IPS DF 6.9 (cell line): ENCODE measurements at regions not wholly inside any gene's neighbourhood (a gene's known extent, or its start where the extent isn't known, plus 50 kb on each side); places are given as distances from the start of the nearest gene placed in this dataset.

ENCODE experiments used
- DNase-seq: peaks from one replicate; pipeline ENCODE4 v3.0.0-alpha.2; 2013; ENCODE audit warnings: low read depth, low spot score
- H3K27ac ChIP-seq: one replicate; pipeline ENCODE4 v1.5.1; 2013; ENCODE audit warnings: low read length, control low read depth
- H3K27me3 ChIP-seq: 2 replicates; pipeline ENCODE4 v1.6.1; 2013; ENCODE audit warnings: mild to moderate bottlenecking, low read length; ENCODE audit not compliant: control insufficient read depth, insufficient read depth
- H3K36me3 ChIP-seq: 2 replicates; pipeline ENCODE4 v1.6.1; 2013; ENCODE audit warnings: low read length; ENCODE audit not compliant: control insufficient read depth, insufficient read depth
- H3K4me1 ChIP-seq: 2 replicates; pipeline ENCODE4 v1.6.1; 2013; ENCODE audit warnings: low read length; ENCODE audit not compliant: control insufficient read depth, insufficient read depth
- H3K4me3 ChIP-seq: 2 replicates; pipeline ENCODE4 v1.5.1; 2013; ENCODE audit warnings: mild to moderate bottlenecking, low read length
- H3K9me3 ChIP-seq: 2 replicates; pipeline ENCODE4 v1.6.1; 2013; ENCODE audit warnings: low read length, inconsistent platforms; ENCODE audit not compliant: control insufficient read depth, insufficient read depth
- WGBS: extraction: QIAGEN DNeasy Blood & Tissue Kit; methylation state at CpG from one replicate; pipeline ENCODE4 v1.1.7; 2013; ENCODE audit warnings: mixed read lengths, missing lambda C conversion rate; ENCODE audit not compliant: insufficient read length, insufficient coverage; 5-methylcytosine and 5-hydroxymethylcytosine counted together

DNA sequence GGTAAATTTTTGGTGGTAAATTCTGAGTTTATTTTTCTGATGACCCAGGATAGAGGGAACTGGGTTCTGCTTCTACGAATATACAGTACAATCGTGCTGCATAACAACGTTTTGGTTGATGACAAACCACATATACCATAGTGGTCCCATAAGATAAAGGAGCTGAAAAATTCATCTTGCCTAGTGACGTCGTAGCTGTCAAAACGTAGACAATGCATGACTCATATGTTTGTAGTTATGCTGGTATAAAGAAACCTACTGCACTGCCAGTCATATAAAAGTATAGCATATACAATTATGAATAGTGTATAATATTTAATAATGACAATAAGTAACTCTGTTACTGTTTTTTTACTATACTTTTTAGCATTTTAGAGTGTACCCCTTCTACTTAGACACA lies 244.0 kb downstream of the GAS1 start:
- no peak overlapping the region for H3K27ac ChIP-seq
- no peaks in the 10 kb centered on the region for H3K36me3 ChIP-seq
- H3K27me3 ChIP-seq: no peaks in the 10 kb centered on the region
- H3K4me1 ChIP-seq: no peaks in the 10 kb centered on the region
- H3K9me3 ChIP-seq: no peaks in the 10 kb centered on the region
- WGBS: no CpG with 5 or more reads among the region's 6 CpGs
- no peak for DNase-seq
- no peak overlapping the region for H3K4me3 ChIP-seq

DNA sequence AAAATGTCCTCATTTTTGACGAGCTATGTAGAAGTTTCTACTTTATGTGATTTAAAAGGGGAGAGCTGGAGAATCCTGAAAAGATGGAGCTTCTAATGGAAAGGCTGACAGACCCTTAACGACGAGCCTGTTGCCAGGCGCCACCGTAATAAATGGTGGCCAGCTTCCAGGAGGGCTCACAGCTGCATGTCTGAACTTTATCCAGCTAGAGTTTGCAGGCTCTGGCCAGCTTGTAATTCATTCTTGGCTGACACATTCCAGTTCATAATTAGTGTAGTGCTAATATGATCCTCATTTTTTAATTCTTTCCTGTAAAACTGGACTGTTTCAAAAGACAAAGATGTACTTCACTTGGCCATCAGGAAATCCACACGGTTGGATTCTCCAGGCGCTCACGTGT lies 246.7 kb downstream of the GAS1 start:
- WGBS: no CpG with 5 or more reads among the region's 8 CpGs
- Histone ChIP-seq H3K9me3 (no peaks in the 10 kb centered on the region), H3K27me3 (no peaks in the 10 kb centered on the region), H3K36me3 (no peaks in the 10 kb centered on the region), H3K27ac (no peak overlapping the region), H3K4me3 (no peak overlapping the region), H3K4me1 (no peaks in the 10 kb centered on the region)
- no peak for DNase-seq

DNA sequence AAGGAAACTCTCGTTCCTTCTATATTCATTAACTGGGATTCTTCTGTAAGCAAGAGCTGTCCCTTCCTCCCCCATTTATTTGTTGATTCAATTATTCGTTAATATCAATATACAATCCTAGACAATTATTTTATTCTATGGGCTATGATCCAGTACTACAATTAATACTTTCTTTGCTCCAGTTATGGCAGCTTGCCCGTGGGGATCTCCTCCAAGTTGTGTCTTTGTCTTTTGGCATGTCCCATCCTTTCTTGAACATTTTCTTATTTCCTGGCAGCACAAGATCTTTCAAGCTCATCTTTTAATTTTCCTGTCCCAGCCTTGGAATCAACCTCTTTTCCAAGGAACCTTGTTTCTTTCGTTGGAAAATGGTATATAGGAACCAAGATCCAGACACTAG lies 249.3 kb downstream of the GAS1 start:
- Histone ChIP-seq H3K4me3 (no peak overlapping the region), H3K27ac (no peak overlapping the region), H3K36me3 (no peaks in the 10 kb centered on the region), H3K4me1 (no peaks in the 10 kb centered on the region), H3K27me3 (no peaks in the 10 kb centered on the region), H3K9me3 (no peaks in the 10 kb centered on the region)
- WGBS: no CpG with 5 or more reads among the region's 4 CpGs
- DNase-seq: no peak

DNA sequence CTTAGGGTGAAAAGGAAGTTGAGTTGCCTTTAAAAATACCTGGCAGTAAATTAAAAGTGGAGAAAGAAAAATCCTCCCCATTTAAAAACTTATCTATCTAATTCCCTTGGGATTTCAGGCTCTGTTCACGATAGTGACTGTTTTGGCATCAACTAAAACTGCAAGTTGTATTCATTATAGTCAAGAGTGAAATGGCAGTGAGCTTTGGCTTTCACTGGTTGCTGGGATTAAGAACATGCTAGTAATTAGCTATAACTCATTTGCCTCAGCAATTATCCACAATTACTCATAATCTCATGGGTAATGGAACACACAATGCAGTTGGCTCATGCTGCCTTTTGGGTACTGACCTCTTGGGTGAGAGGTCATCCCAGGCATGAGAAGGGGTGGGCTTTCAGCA lies 250.1 kb downstream of the GAS1 start:
- no peaks in the 10 kb centered on the region for H3K27me3 ChIP-seq
- H3K4me3 ChIP-seq: no peak overlapping the region
- H3K27ac ChIP-seq: no peak overlapping the region
- no peaks in the 10 kb centered on the region for H3K9me3 ChIP-seq
- no CpG with 5 or more reads among the region's 1 CpG for WGBS
- no peaks in the 10 kb centered on the region for H3K4me1 ChIP-seq
- no peak for DNase-seq
- no peaks in the 10 kb centered on the region for H3K36me3 ChIP-seq

DNA sequence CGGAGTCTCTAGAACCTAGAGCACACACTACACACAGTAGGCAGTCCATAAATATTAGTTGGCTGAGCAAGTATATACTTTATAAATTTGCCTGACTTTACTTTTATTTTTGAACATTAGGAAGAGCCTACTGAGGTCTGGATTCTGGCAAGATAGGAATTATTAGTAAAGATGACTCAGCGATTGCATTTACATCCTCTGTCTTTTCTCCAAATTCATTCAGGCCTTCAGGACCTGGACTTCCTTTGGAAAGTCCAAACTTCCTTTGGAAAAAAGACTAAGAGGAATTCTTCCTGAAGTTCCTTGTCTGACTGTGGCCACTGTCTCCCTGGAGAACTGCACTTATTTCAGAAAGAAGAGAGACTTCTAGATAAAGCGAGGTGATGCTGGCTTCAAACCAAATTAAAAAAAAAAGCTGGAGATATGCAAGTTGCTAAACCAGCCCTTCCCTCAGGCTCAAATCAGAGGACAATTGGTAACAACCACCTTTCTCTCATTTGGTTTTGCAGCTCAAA lies 251.3 kb downstream of the GAS1 start:
- no CpG with 5 or more reads among the region's 3 CpGs for WGBS
- no peaks in the 10 kb centered on the region for H3K36me3 ChIP-seq
- no peak overlapping the region for H3K27ac ChIP-seq

DNA sequence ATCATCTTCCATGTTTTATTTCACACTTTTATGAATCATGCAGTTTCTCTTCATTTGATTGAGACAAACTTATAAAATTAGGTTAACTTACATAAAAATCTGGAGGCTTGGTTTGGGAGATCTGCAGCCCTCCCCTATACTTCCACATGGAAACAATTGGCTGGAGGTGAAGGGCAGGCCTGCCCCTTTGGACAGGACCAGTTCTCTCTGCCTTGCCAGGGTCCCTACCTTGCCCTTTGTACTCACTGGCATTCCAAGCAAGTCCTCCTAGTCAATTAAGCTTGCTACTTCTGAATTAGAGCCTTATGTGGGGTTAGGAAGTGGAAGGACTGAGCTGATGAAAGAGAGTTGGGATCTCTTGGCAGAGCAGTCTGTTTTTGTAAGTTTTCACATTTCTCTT lies 257.3 kb downstream of the GAS1 start:
- H3K9me3 ChIP-seq: no peaks in the 10 kb centered on the region
- no peak for DNase-seq
- no peak overlapping the region for H3K27ac ChIP-seq
- H3K27me3 ChIP-seq: no peaks in the 10 kb centered on the region; the same call in 1 of the 2 replicates
- no peaks in the 10 kb centered on the region for H3K36me3 ChIP-seq
- no peak overlapping the region for H3K4me3 ChIP-seq
- H3K4me1 ChIP-seq: no peaks in the 10 kb centered on the region

More for the DNA sequence above, 251.3 kb downstream of the GAS1 start:
- H3K4me3 ChIP-seq: no peak overlapping the region
- no peaks in the 10 kb centered on the region for H3K27me3 ChIP-seq
- H3K9me3 ChIP-seq: no peaks in the 10 kb centered on the region
- H3K4me1 ChIP-seq: no peaks in the 10 kb centered on the region
- no peak for DNase-seq

DNA sequence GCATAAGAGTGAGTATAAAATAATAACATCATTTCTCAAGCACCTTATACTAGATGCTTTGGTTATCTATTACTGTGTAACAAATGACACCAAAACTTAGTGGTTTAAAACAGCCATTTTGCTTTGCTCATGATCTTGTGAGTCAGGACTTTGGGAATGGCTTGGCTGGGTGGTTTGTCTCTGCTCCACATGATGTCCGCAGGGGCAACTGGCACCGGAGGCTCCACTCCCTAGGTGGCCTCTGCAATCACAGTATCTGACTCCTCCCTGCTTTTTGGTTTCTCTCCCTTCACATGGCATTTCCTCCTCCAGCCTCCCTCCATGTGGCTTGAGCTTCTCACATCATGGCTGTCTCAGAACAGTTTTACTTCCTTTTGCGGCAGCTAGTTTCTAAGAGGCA lies 259.5 kb downstream of the GAS1 start:
- H3K4me3 ChIP-seq: no peak overlapping the region
- no CpG with 5 or more reads among the region's 3 CpGs for WGBS

DNA sequence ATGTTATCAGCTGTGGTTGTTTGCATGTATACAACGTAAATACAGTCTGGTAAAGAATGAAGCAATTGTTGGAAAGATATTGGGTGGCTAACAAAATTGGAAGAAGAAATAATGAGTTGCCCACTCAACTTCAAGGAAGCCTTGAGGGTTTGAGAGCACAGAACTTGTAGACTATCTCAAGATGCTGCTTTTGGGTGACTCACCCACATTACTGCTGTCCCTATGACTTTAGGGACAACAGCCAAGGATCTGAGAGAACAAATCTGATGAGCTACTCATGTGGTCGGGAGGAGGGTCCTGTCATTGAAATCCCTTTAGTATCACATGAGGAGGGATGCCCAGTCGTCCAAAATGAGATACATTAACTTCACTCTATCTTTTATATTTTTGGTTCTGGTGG lies 261.8 kb downstream of the GAS1 start:
- WGBS: no CpG with 5 or more reads among the region's 3 CpGs
- no peaks in the 10 kb centered on the region for H3K36me3 ChIP-seq
- H3K4me1 ChIP-seq: no peaks in the 10 kb centered on the region
- H3K27ac ChIP-seq: no peak overlapping the region
- H3K27me3 ChIP-seq: no peaks in the 10 kb centered on the region; the same call in 1 of the 2 replicates
- no peaks in the 10 kb centered on the region for H3K9me3 ChIP-seq
- no peak overlapping the region for H3K4me3 ChIP-seq
- DNase-seq: no peak

More for the DNA sequence above, 259.5 kb downstream of the GAS1 start:
- no peak for DNase-seq
- no peaks in the 10 kb centered on the region for H3K9me3 ChIP-seq
- no peaks in the 10 kb centered on the region for H3K36me3 ChIP-seq
- no peaks in the 10 kb centered on the region for H3K4me1 ChIP-seq
- no peak overlapping the region for H3K27ac ChIP-seq
- no peaks in the 10 kb centered on the region; the same call in 1 of the 2 replicates for H3K27me3 ChIP-seq

DNA sequence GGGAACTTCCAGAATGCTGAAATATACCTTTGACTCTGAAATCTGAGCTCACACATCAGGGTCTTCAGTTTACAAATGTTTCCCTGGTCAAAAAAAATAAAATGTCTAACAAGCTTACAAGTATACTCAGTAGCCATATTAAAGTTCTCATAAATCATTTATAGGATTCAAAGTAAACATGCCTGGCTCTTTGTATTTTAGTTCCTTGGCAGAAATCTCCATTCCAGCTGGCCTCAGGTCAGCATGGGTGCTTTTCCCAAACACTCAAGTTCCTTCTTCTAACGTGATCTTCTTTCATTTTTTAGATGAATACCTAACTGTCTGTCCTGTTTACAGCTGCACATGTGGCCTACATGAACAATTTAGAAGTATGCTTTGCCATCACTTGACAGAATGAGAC lies 263.2 kb downstream of the GAS1 start:
- no peak for DNase-seq
- Histone ChIP-seq H3K27me3 (no peaks in the 10 kb centered on the region; the same call in 1 of the 2 replicates), H3K4me1 (no peaks in the 10 kb centered on the region), H3K9me3 (no peaks in the 10 kb centered on the region), H3K36me3 (no peaks in the 10 kb centered on the region), H3K4me3 (no peak overlapping the region), H3K27ac (no peak overlapping the region)
- WGBS: no CpG with 5 or more reads among the region's 1 CpG

DNA sequence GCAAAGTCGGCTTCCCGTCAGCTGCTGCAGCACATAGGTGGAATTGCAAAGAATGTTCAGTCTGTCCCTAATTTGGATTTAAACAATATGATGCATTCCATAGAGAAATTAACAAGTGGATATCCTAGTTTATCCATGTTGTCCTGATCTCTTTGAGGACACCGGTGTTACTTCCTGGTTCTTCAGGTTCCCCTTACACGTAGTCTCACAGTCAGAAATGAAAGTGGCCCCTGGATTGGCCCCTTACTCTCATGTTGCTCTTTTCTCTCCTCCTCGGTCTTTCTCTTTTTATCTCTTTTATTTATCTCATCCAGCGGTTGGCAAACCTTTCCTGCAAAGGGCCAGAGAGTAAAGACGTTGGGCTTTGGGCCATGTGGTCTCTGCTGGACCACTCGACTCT lies 265.1 kb downstream of the GAS1 start:
- Histone ChIP-seq H3K27ac (no peak overlapping the region), H3K27me3 (no peaks in the 10 kb centered on the region; the same call in 1 of the 2 replicates), H3K36me3 (no peaks in the 10 kb centered on the region), H3K4me1 (no peaks in the 10 kb centered on the region), H3K9me3 (no peaks in the 10 kb centered on the region), H3K4me3 (no peak overlapping the region)
- DNase-seq: no peak
- WGBS: no CpG with 5 or more reads among the region's 8 CpGs

DNA sequence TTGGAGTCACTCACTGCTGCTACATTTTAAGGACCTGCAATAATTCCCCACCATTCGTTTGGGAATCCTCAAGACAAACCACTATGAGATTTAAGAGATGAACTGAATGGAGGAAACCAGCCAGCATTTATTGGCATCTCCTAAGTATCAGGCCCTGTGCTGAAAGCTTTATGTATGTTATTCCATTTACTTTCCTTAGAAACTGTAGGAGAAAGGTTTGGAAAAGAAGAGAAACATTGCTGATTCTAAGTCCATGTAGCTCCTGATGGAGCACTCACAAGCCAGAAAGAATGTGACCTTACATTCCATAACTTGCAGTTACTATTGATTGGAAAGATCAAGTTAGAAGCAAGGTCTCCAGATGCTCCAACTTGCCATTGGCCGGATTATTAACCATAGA lies 267.4 kb downstream of the GAS1 start:
- no peaks in the 10 kb centered on the region for H3K4me1 ChIP-seq
- no peaks in the 10 kb centered on the region for H3K36me3 ChIP-seq
- H3K27me3 ChIP-seq: no peaks in the 10 kb centered on the region
- no CpG with 5 or more reads among the region's 2 CpGs for WGBS
- DNase-seq: no peak
- no peaks in the 10 kb centered on the region for H3K9me3 ChIP-seq
- no peak overlapping the region for H3K27ac ChIP-seq
- no peak overlapping the region for H3K4me3 ChIP-seq
